Hematopoietic multipotent progenitor cell (in vitro differentiated cells): ENCODE measurements at regions not wholly inside any gene's neighbourhood (a gene's known extent, or its start where the extent isn't known, plus 50 kb on each side); places are given as distances from the start of the nearest gene placed in this dataset.
A peak's percentile ranks its signal among the peaks of the same experiment; 100 is the strongest.

Source experiments
- DNase-seq, 3 donors: peaks; one replicate each; pipeline ENCODE4 v3.0.0-alpha.2; 2011 to 2015; ENCODE audit warnings: low read depth in 2 of 3, low spot score in 2 of 3

GRCh38 chr4:97300561-97300960, 842.7 kb downstream of the STPG2 start:
- no peak for DNase-seq

- no peak for DNase-seq
Observed at GRCh38 chr4:97305351-97305750, 837.9 kb downstream of the STPG2 start.

- no peak for DNase-seq
Observed at GRCh38 chr4:97309121-97309520, 834.2 kb downstream of the STPG2 start.

- no peak for DNase-seq
Observed at GRCh38 chr4:97317201-97317600, 826.1 kb downstream of the STPG2 start.

GRCh38 chr4:97317671-97318070, 825.6 kb downstream of the STPG2 start:
- no peak for DNase-seq

- DNase-seq: peak in 1 of 3 donors; percentile 8
Observed at GRCh38 chr4:97325751-97326150, 817.5 kb downstream of the STPG2 start.

GRCh38 chr4:97330917-97331316, 812.4 kb downstream of the STPG2 start:
- DNase-seq: no peak

GRCh38 chr4:97334348-97334747, 808.9 kb downstream of the STPG2 start:
- no peak for DNase-seq

- no peak for DNase-seq
Observed at GRCh38 chr4:97349468-97350186, 793.6 kb downstream of the STPG2 start.

- DNase-seq: no peak
Observed at GRCh38 chr4:97353876-97354275, 789.4 kb downstream of the STPG2 start.

- DNase-seq: no peak
Observed at GRCh38 chr4:97359826-97360225, 783.5 kb downstream of the STPG2 start.

- no peak for DNase-seq
Observed at GRCh38 chr4:97360733-97361132, 782.5 kb downstream of the STPG2 start.

GRCh38 chr4:97367878-97368277, 775.4 kb downstream of the STPG2 start:
- no peak for DNase-seq

- DNase-seq: no peak
Observed at GRCh38 chr4:97370568-97370967, 772.7 kb downstream of the STPG2 start.

- DNase-seq: no peak
Observed at GRCh38 chr4:97374526-97374925, 768.8 kb downstream of the STPG2 start.

GRCh38 chr4:97386969-97387368, 756.3 kb downstream of the STPG2 start:
- no peak for DNase-seq

- DNase-seq: no peak
Observed at GRCh38 chr4:97394653-97395052, 748.6 kb downstream of the STPG2 start.

GRCh38 chr4:97396097-97396496, 747.2 kb downstream of the STPG2 start:
- no peak for DNase-seq

GRCh38 chr4:97396605-97397004, 746.7 kb downstream of the STPG2 start:
- DNase-seq: no peak

- DNase-seq: no peak
Observed at GRCh38 chr4:97404876-97405523, 738.3 kb downstream of the STPG2 start.

- no peak for DNase-seq
Observed at GRCh38 chr4:97411356-97411755, 731.9 kb downstream of the STPG2 start.

- DNase-seq: no peak
Observed at GRCh38 chr4:97412331-97412730, 730.9 kb downstream of the STPG2 start.

- no peak for DNase-seq
Observed at GRCh38 chr4:97414161-97414560, 729.1 kb downstream of the STPG2 start.
